ENCODE measurements at regions not wholly inside any gene's neighbourhood (a gene's known extent, or its start where the extent isn't known, plus 50 kb on each side); places are given as distances from the start of the nearest gene placed in this dataset.
"Not testable (repeated sequence)": the region's sequence is repeated elsewhere in the genome, so short reads cannot be mapped to it uniquely, and the experiment has no call there.

- no peak for DNase-seq
Measured at GRCh38 chr3:75129101-75129500, 514.6 kb upstream of the CNTN3 start.

GRCh38 chr3:75136100-75136897 is 521.8 kb upstream of the CNTN3 start:
- no peak for DNase-seq

GRCh38 chr3:75138345-75138744 is 523.9 kb upstream of the CNTN3 start:
- DNase-seq = no peak

- DNase-seq = no peak
Measured at GRCh38 chr3:75140904-75141615, 523.1 kb upstream of the FRG2C start.

- no peak for DNase-seq
Measured at GRCh38 chr3:75144406-75144805, 519.7 kb upstream of the FRG2C start.

- DNase-seq = no peak
Measured at GRCh38 chr3:75171630-75172230, 492.4 kb upstream of the FRG2C start.

- DNase-seq = no peak
Measured at GRCh38 chr3:75176937-75177336, 487.2 kb upstream of the FRG2C start.

- no peak for DNase-seq
Measured at GRCh38 chr3:75180235-75180944, 483.7 kb upstream of the FRG2C start.

GRCh38 chr3:75180945-75181298 is 483.2 kb upstream of the FRG2C start:
- no peak for DNase-seq

GRCh38 chr3:75188962-75189361 is 475.2 kb upstream of the FRG2C start:
- DNase-seq = no peak

GRCh38 chr3:75192146-75192616 is 471.9 kb upstream of the FRG2C start:
- peak; percentile 1 for DNase-seq

- DNase-seq = no peak
Measured at GRCh38 chr3:75193797-75194196, 470.3 kb upstream of the FRG2C start.

GRCh38 chr3:75214332-75214731 is 449.8 kb upstream of the FRG2C start:
- not testable (repeated sequence) for DNase-seq

- no peak for DNase-seq
Measured at GRCh38 chr3:75218577-75218976, 445.6 kb upstream of the FRG2C start.

- DNase-seq = no peak
Measured at GRCh38 chr3:75220932-75221331, 443.2 kb upstream of the FRG2C start.

- no peak for DNase-seq
Measured at GRCh38 chr3:75224412-75224811, 439.7 kb upstream of the FRG2C start.

- DNase-seq = no peak
Measured at GRCh38 chr3:75232216-75232615, 431.9 kb upstream of the FRG2C start.

- DNase-seq = no peak
Measured at GRCh38 chr3:75235631-75236030, 428.5 kb upstream of the FRG2C start.

GRCh38 chr3:75237053-75237452 is 427.1 kb upstream of the FRG2C start:
- no peak for DNase-seq

GRCh38 chr3:75237477-75237876 is 426.7 kb upstream of the FRG2C start:
- DNase-seq = no peak

- not testable (repeated sequence) for DNase-seq
Measured at GRCh38 chr3:75241226-75241962, 422.7 kb upstream of the FRG2C start.

- no peak for DNase-seq
Measured at GRCh38 chr3:75242012-75242735, 422.0 kb upstream of the FRG2C start.
